WTC11 (cell line): ENCODE measurements at regions not wholly inside any gene's neighbourhood (a gene's known extent, or its start where the extent isn't known, plus 50 kb on each side); places are given as distances from the start of the nearest gene placed in this dataset.

Experiments used
- ATAC-seq: fragments of 200-7000 bp; cut with Tn5 transposase; 2 replicates; pipeline ENCODE4 v1.10.0; 2021; ENCODE audit warnings: mild to moderate bottlenecking, moderate library complexity
- CTCF ChIA-PET: fragments of 300-600 bp; sonication (Branson Sonifier 250); formaldehyde crosslinking; loops from one replicate; lab custom pipeline; 2021; ENCODE audit warnings: antibody characterized with exemption; lab: Charles Lee
- POLR2A ChIA-PET: fragments of 350-600 bp; sonication (Branson Sonifier 250); formaldehyde crosslinking; loops from one replicate; lab custom pipeline; 2021; ENCODE audit warnings: antibody characterized with exemption; lab: Charles Lee
- DNase-seq: peaks from one replicate; pipeline ENCODE4 v3.0.0; 2021; ENCODE audit warnings: low spot score
- H3K27ac Mint-ChIP-seq: 2 replicates; pipeline ENCODE4 v1.8.0; 2021; ENCODE audit warnings: mixed read lengths
- H3K27me3 Mint-ChIP-seq: 2 replicates; pipeline ENCODE4 v1.8.0; 2021; ENCODE audit warnings: low read depth, mild to moderate bottlenecking, moderate library complexity, mixed read lengths
- H3K36me3 Mint-ChIP-seq: 2 replicates; pipeline ENCODE4 v1.8.0; 2021; ENCODE audit warnings: mixed read lengths
- H3K4me1 Mint-ChIP-seq: 2 replicates; pipeline ENCODE4 v1.8.0; 2022; ENCODE audit warnings: mixed read lengths
- H3K4me3 Mint-ChIP-seq: 2 replicates; pipeline ENCODE4 v1.8.0; 2021; ENCODE audit warnings: mild to moderate bottlenecking, moderate library complexity, mixed read lengths
- H3K9me3 Mint-ChIP-seq: 2 replicates; pipeline ENCODE4 v1.8.0; 2021; ENCODE audit warnings: mixed read lengths
- CBFB ChIP-seq: sonication (generic); formaldehyde crosslinking; IDR thresholded peaks from 2 replicates; pipeline ENCODE4 v1.8.1; 2022; ENCODE audit warnings: mild to moderate bottlenecking, low read depth, missing genetic modification reagents
- EMX1 ChIP-seq: fragments of 250-450 bp; sonication (Bioruptor Pico); IDR thresholded peaks from 2 replicates; pipeline ENCODE4 v1.8.0; 2021; ENCODE audit warnings: mild to moderate bottlenecking
- ESRRA ChIP-seq: sonication (generic); formaldehyde crosslinking; IDR thresholded peaks from 2 replicates; pipeline ENCODE4 v1.8.1; 2022; ENCODE audit warnings: mild to moderate bottlenecking, missing genetic modification reagents, borderline replicate concordance
- FOXK1 ChIP-seq: sonication (generic); formaldehyde crosslinking; IDR thresholded peaks from 2 replicates; pipeline ENCODE4 v1.8.0; 2022; ENCODE audit warnings: mild to moderate bottlenecking, moderate library complexity, missing genetic modification reagents
- PRRX2 ChIP-seq: fragments of 250-450 bp; sonication (Bioruptor Pico); IDR thresholded peaks from 2 replicates; pipeline ENCODE4 v1.8.0; 2021; ENCODE audit warnings: mild to moderate bottlenecking
- RORB ChIP-seq: fragments of 250-450 bp; sonication (Bioruptor Pico); IDR thresholded peaks from 2 replicates; pipeline ENCODE4 v1.9.0; 2021; ENCODE audit warnings: mild to moderate bottlenecking
- SOX15 ChIP-seq: fragments of 250-450 bp; sonication (Bioruptor Pico); IDR thresholded peaks from 2 replicates; pipeline ENCODE4 v1.9.0; 2021; ENCODE audit warnings: mild to moderate bottlenecking
- ZNF232 ChIP-seq: sonication (generic); formaldehyde crosslinking; IDR thresholded peaks from 2 replicates; pipeline ENCODE4 v1.8.0; 2022; ENCODE audit warnings: mild to moderate bottlenecking, missing genetic modification reagents
- ZNF396 ChIP-seq: fragments of 250-450 bp; sonication (Bioruptor Pico); IDR thresholded peaks from 2 replicates; pipeline ENCODE4 v1.8.0; 2021; ENCODE audit warnings: mild to moderate bottlenecking, moderate library complexity, borderline replicate concordance
- TF ChIP-seq, protein P1 (sequence below): fragments of 250-450 bp; sonication (Bioruptor Pico); conservative IDR thresholded peaks from 2 replicates; pipeline ENCODE4 v1.9.0; 2021; ENCODE audit warnings: mild to moderate bottlenecking
- TF ChIP-seq, protein P2 (sequence below): sonication (generic); formaldehyde crosslinking; IDR thresholded peaks from 2 replicates; pipeline ENCODE4 v1.8.1; 2022; ENCODE audit warnings: low read depth, mild to moderate bottlenecking, moderate library complexity, missing genetic modification reagents, borderline replicate concordance
- TF ChIP-seq, protein P3 (sequence below): fragments of 250-450 bp; sonication (Bioruptor Pico); IDR thresholded peaks from 2 replicates; pipeline ENCODE4 v2.1.2; 2022; ENCODE audit warnings: mild to moderate bottlenecking, moderate library complexity
- TF ChIP-seq, protein P4 (sequence below): sonication (generic); formaldehyde crosslinking; IDR thresholded peaks from 2 replicates; pipeline ENCODE4 v1.8.0; 2022; ENCODE audit warnings: mild to moderate bottlenecking, missing genetic modification reagents
- TF ChIP-seq, protein P5 (sequence below): sonication (generic); formaldehyde crosslinking; IDR thresholded peaks from 2 replicates; pipeline ENCODE4 v1.8.1; 2023; ENCODE audit warnings: mild to moderate bottlenecking, missing genetic modification reagents, borderline replicate concordance
- TF ChIP-seq, protein P6 (sequence below): sonication (generic); formaldehyde crosslinking; IDR thresholded peaks from 2 replicates; pipeline ENCODE4 v1.8.1; 2023; ENCODE audit warnings: mild to moderate bottlenecking, moderate library complexity, missing genetic modification reagents

DNA sequence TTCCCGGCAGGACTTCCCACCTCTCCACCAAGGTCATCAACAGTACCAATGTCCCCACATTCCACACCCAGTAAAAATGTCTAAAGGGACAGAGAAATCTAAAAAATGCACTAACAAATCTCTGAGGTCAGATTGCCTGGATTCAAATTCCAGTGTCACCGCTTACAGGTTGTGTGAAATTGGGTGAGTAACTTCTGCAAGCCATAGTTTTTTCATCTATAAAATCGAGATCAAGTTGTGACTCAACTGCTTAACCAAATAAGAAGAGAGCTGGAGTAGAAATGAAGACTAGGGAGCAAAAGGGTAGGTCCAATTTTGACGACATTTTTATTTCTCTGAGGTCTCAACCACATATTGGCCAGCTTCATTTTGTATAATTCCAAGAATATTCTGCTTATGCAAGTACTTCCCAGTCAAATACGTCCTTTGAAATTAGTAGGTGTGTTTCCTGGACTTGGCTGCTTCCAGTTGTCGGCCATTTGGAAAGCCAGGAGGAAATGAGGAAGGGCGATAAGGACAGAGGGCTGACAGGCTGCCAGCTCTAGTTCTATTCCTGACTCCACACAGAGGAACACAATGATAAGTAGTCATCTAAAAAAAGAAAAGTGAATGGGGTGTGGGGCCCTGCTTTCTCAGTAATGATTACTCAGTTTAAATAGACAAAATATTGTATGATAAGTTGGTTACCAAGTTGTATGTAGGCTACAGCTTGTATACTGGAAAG lies 57.7 kb upstream of the ZC3H11B start (continued):
- TF ChIP-seq, protein P1, sequence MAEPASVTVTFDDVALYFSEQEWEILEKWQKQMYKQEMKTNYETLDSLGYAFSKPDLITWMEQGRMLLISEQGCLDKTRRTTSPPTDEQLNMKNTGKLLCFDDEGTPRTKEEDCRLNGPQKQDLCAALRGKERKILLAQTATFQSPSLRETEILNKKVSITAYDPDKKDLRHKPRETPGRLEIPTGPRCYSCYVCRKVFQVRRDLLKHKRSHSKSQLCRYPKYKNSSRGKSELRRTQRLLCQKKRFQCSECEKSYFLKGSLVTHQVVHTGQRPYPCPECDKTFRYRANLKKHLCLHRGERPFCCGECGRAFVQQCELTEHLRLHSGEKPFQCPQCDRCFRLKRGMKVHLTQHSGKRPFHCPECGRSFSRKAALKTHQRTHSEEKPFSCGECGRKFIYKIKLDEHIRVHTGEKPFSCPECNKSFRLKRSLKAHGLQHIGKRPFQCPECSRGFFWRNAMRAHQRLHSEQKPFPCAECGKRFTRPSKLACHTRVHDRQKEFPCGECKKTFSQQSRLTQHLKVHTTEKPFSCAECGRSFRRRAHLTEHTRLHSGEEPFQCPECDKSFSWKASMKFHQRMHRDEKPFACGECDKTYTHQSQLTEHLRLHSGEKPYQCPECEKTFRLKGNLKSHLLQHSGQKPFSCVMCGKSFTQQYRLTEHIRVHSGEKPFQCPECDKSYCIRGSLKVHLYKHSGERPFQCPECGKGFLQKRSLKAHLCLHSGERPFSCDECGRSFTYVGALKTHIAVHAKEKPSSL: no peak
- TF ChIP-seq PRRX2 (CRISPR knock-in tag): no peak
- no peak for TF ChIP-seq FOXK1 (CRISPR knock-in tag)
- TF ChIP-seq ZNF396 (CRISPR knock-in tag): no peak
- TF ChIP-seq, protein P2, sequence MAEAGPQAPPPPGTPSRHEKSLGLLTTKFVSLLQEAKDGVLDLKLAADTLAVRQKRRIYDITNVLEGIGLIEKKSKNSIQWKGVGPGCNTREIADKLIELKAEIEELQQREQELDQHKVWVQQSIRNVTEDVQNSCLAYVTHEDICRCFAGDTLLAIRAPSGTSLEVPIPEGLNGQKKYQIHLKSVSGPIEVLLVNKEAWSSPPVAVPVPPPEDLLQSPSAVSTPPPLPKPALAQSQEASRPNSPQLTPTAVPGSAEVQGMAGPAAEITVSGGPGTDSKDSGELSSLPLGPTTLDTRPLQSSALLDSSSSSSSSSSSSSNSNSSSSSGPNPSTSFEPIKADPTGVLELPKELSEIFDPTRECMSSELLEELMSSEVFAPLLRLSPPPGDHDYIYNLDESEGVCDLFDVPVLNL (CRISPR knock-in tag): no peak
- TF ChIP-seq ZNF232 (CRISPR knock-in tag): no peak
- TF ChIP-seq, protein P3, sequence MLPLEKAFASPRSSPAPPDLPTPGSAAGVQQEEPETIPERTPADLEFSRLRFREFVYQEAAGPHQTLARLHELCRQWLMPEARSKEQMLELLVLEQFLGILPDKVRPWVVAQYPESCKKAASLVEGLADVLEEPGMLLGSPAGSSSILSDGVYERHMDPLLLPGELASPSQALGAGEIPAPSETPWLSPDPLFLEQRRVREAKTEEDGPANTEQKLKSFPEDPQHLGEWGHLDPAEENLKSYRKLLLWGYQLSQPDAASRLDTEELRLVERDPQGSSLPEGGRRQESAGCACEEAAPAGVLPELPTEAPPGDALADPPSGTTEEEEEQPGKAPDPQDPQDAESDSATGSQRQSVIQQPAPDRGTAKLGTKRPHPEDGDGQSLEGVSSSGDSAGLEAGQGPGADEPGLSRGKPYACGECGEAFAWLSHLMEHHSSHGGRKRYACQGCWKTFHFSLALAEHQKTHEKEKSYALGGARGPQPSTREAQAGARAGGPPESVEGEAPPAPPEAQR (CRISPR knock-in tag): no peak
- TF ChIP-seq, protein P4, sequence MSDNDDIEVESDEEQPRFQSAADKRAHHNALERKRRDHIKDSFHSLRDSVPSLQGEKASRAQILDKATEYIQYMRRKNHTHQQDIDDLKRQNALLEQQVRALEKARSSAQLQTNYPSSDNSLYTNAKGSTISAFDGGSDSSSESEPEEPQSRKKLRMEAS (CRISPR knock-in tag): no peak
- TF ChIP-seq RORB (CRISPR knock-in tag): no peak
- no peak for TF ChIP-seq EMX1 (CRISPR knock-in tag)
- TF ChIP-seq, protein P5, sequence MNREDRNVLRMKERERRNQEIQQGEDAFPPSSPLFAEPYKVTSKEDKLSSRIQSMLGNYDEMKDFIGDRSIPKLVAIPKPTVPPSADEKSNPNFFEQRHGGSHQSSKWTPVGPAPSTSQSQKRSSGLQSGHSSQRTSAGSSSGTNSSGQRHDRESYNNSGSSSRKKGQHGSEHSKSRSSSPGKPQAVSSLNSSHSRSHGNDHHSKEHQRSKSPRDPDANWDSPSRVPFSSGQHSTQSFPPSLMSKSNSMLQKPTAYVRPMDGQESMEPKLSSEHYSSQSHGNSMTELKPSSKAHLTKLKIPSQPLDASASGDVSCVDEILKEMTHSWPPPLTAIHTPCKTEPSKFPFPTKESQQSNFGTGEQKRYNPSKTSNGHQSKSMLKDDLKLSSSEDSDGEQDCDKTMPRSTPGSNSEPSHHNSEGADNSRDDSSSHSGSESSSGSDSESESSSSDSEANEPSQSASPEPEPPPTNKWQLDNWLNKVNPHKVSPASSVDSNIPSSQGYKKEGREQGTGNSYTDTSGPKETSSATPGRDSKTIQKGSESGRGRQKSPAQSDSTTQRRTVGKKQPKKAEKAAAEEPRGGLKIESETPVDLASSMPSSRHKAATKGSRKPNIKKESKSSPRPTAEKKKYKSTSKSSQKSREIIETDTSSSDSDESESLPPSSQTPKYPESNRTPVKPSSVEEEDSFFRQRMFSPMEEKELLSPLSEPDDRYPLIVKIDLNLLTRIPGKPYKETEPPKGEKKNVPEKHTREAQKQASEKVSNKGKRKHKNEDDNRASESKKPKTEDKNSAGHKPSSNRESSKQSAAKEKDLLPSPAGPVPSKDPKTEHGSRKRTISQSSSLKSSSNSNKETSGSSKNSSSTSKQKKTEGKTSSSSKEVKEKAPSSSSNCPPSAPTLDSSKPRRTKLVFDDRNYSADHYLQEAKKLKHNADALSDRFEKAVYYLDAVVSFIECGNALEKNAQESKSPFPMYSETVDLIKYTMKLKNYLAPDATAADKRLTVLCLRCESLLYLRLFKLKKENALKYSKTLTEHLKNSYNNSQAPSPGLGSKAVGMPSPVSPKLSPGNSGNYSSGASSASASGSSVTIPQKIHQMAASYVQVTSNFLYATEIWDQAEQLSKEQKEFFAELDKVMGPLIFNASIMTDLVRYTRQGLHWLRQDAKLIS: no peak

DNA sequence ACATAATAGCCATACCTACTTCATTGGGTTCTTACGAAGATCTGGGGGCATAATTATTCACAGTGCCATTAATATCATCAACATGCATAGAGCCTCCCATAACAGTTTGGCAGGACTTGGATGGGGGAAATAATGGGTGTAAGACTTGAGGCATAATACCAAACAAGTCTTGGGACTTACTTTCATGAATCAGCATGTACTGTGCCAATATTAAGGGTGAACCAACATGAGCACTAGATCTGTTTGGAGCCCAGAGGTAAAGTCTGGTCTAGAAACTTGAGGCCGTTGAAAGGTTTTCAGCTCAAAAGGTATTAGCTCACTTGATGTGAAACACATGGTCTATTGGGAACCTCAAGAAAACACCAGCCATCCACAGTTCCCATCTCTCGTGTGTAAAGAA lies 56.7 kb upstream of the ZC3H11B start:
- Mint-ChIP-seq H3K4me1 (no peaks in the 10 kb centered on the region), H3K27me3 (no peaks in the 10 kb centered on the region), H3K9me3 (no peaks in the 10 kb centered on the region), H3K27ac (no peak overlapping the region), H3K4me3 (no peak overlapping the region), H3K36me3 (no peaks in the 10 kb centered on the region)
- DNase-seq: no peak
- ATAC-seq: no peak
- CTCF ChIA-PET: interaction anchor here (1.1 to 3.9 kb wide), 2 partner anchors 9 to 143 kb away, joined by 3 to 16 read pairs; no protein-coding TSS in a partner anchor
- POLR2A ChIA-PET: no interaction called here
- no peak for TF ChIP-seq CBFB (CRISPR knock-in tag)
- no peak for TF ChIP-seq SOX15 (CRISPR knock-in tag)
- TF ChIP-seq ESRRA (CRISPR knock-in tag): no peak
- TF ChIP-seq, protein P6, sequence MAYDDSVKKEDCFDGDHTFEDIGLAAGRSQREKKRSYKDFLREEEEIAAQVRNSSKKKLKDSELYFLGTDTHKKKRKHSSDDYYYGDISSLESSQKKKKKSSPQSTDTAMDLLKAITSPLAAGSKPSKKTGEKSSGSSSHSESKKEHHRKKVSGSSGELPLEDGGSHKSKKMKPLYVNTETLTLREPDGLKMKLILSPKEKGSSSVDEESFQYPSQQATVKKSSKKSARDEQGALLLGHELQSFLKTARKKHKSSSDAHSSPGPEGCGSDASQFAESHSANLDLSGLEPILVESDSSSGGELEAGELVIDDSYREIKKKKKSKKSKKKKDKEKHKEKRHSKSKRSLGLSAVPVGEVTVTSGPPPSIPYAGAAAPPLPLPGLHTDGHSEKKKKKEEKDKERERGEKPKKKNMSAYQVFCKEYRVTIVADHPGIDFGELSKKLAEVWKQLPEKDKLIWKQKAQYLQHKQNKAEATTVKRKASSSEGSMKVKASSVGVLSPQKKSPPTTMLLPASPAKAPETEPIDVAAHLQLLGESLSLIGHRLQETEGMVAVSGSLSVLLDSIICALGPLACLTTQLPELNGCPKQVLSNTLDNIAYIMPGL (CRISPR knock-in tag): no peak
